Sigmoid colon (tissue), 4 donors: ENCODE measurements at regions not wholly inside any gene's neighbourhood (a gene's known extent, or its start where the extent isn't known, plus 50 kb on each side); places are given as distances from the start of the nearest gene placed in this dataset.

Experiments
- CTCF ChIP-seq, 4 experiments: fragments of 450-650 bp in 3 of 4; fragments of 200-600 bp in 1 of 4; IDR thresholded peaks; one replicate each; pipeline ENCODE4 v1.5.1; 2016 to 2019; ENCODE audit warnings: antibody characterized with exemption in 4 of 4, mild to moderate bottlenecking in 3 of 4, moderate library complexity in 2 of 4
- EP300 ChIP-seq, 4 donors: sonication (generic); formaldehyde crosslinking; IDR thresholded peaks; one replicate each; pipeline ENCODE4 v1.6.1; 2017; ENCODE audit warnings: antibody characterized with exemption in 4 of 4
- POLR2A ChIP-seq, 2 donors: fragments of 450-650 bp; IDR thresholded peaks; one replicate each; pipeline ENCODE4 v1.6.1; 2016; ENCODE audit warnings: antibody characterized with exemption in 2 of 2, mild to moderate bottlenecking in 2 of 2, moderate library complexity in 2 of 2

GRCh38 chr2:19802086-19802841 lies 99.5 kb downstream of the TTC32 start:
- TF ChIP-seq EP300 (IDR thresholded peaks at IDR 0.05): no peak
- TF ChIP-seq CTCF (IDR thresholded peaks at IDR 0.05): no peak
- no peak for TF ChIP-seq POLR2A (IDR thresholded peaks at IDR 0.05)
